ENCODE measurements at regions not wholly inside any gene's neighbourhood (a gene's known extent, or its start where the extent isn't known, plus 50 kb on each side); places are given as distances from the start of the nearest gene placed in this dataset.

- no peak for TF ChIP-seq EZH2 (IDR thresholded peaks at IDR 0.05; ENCODE audit: borderline replicate concordance, low read length)
- TF ChIP-seq, protein P1, sequence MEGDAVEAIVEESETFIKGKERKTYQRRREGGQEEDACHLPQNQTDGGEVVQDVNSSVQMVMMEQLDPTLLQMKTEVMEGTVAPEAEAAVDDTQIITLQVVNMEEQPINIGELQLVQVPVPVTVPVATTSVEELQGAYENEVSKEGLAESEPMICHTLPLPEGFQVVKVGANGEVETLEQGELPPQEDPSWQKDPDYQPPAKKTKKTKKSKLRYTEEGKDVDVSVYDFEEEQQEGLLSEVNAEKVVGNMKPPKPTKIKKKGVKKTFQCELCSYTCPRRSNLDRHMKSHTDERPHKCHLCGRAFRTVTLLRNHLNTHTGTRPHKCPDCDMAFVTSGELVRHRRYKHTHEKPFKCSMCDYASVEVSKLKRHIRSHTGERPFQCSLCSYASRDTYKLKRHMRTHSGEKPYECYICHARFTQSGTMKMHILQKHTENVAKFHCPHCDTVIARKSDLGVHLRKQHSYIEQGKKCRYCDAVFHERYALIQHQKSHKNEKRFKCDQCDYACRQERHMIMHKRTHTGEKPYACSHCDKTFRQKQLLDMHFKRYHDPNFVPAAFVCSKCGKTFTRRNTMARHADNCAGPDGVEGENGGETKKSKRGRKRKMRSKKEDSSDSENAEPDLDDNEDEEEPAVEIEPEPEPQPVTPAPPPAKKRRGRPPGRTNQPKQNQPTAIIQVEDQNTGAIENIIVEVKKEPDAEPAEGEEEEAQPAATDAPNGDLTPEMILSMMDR (IDR thresholded peaks at IDR 0.05; ENCODE audit: low read length), result no peak
Observed at GRCh38 chr1:80962564-80962963, 838.2 kb upstream of the ADGRL2 start.
